Epithelial cell of prostate (primary cell): ENCODE measurements at regions not wholly inside any gene's neighbourhood (a gene's known extent, or its start where the extent isn't known, plus 50 kb on each side); places are given as distances from the start of the nearest gene placed in this dataset.
A peak's percentile ranks its signal among the peaks of the same experiment; 100 is the strongest.

Source experiments
- DNase-seq: peaks from one replicate; pipeline ENCODE4 v3.0.0-alpha.2; 2011; ENCODE audit warnings: low read depth, low spot score
- H3K27ac ChIP-seq: fragments of 450-650 bp; 2 replicates; pipeline ENCODE4 v1.5.1; 2017; ENCODE audit warnings: mild to moderate bottlenecking

DNA sequence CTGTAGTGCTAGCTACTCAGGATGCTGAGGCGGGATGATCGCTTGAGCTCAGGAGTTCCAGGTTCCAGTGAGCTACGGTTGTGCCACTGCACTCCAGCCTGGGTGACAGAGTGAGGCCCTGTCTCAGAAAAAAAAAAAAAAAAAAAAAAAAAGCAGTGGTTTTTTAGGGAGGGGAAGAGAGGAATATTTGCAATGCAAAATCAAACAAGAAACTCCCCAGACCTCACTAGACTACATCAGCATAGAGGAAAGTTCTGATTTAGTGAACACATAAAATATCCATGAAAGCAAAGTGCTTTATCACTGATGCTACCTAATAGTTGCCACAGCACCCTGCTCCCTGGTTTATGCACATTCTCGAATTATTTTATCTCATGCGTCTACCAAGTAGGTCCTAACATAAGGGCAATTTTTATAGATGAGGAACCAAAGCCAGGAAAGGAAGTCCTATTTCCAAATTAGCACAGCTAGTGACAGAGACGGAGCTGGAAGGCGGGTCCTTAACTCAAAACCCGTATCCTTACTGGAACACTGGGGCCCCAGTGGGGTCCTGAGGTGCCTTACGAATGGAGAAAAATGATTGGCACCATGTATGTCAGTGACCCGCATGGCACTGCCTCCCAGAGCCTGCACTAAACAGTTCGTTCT lies 50.7 kb upstream of the GPR157 start:
- H3K27ac ChIP-seq = no peak overlapping the region
- DNase-seq = no peak

DNA sequence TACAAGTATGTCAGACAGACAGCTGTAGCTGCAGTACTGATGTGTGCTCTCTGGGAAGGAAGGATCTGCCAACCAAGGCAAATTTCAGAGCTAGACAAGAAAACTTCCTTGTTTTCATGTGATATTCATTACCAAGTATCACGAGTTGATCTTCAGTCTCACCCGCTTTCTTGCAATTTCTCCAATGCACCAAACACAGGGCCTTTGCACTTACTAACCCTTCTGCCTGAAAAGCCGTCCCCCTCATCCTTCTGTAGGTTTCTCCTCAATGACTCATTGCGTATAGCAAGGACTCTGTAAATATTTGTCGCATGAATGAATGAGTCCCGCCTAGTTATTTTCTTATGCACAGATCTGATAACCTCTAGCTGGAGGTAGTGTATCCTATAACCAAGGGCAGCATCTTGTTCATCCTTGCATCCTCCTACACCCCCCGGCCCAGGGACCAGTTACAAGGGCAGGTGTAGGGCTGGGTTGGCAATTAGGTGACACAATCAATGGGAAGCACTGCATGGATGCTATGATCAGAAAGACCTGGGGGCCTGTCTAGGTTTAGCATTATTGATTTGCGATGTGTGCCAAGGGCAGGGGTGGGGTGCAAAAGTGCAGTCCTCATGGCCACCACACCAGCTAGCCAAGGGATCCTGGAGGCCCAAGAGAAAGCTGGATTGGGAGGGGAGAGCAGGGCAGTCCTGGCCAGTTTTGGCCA lies 51.4 kb upstream of the GPR157 start:
- H3K27ac ChIP-seq = peak overlapping the region; percentile 72
- no peak for DNase-seq

DNA sequence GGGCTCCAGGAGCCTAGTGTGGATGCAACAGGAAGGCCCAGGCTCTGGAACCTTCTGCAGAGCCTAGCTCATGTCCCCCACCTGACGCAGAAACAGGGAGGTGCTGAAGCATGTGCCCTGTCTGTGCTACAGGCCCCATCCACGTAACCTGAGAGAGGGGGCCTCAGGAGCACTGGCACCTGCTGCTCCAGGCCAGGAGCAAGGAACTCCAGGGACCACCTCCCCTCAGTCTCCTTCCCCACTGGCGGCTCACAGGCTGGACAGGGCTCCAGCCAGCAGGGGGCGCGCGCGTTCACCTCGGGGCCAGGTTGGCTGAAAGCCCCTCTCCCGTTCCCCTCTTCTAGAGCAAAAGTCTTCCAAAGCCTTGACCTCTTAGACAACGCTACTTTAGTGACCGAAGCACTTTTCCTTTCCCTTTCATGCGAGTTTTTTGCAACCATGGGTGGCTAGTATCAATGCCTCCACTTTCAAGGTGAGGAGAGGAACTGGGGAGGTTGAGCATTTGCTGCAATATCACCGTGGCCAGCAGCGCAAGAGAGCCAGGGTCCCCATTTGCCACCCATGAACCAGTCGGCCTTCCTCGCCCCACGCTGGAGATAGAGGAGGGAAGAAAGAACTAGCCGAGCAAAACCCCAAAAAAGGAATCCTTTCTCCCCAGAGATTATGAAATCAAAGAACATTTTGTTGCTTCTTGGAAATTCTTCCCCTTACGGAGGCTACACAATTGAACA lies 52.4 kb upstream of the GPR157 start:
- DNase-seq = no peak
- peak overlapping the region; percentile 72 for H3K27ac ChIP-seq

DNA sequence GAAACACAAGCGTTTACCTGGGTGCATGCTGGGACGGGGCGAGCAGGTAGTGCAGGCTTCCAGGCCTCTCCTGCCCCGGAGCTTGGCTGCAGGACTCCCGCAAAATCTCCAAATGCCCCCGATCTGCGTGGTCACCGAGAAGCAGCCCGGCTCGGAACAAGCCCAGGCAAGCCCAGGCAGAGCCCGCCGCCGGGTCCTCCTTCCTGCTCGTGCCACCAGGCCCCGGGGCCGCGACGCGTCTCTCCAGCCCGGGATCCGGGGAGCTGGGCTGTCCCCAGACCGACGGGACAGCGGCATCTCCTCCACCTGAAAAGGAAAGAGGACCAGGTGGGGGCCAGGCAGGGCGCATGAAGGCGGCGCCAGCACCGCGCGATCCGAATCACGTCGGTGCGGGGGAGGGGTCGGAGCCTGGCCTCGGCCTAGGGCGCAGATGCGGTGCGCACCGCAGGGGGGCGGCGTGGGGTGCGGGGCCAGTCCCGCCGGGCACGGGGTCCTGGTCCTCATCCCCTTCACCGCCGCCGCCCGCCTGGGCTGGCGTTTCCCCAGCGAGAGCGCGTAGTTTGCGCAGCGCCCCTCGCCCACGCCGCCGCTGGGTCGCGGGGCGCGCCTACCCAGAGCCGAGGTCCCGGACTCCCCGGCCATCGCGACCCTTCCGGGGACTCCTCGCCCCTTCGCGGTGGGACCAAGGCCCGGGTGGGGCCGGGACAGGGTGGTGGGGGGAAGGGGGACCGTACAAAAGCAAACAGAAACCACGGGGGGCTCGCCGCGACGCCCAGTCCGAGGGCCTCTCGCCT lies 52.4 kb upstream of the H6PD start:
- no peak for DNase-seq
- H3K27ac ChIP-seq = peak overlapping the region; percentile 72

DNA sequence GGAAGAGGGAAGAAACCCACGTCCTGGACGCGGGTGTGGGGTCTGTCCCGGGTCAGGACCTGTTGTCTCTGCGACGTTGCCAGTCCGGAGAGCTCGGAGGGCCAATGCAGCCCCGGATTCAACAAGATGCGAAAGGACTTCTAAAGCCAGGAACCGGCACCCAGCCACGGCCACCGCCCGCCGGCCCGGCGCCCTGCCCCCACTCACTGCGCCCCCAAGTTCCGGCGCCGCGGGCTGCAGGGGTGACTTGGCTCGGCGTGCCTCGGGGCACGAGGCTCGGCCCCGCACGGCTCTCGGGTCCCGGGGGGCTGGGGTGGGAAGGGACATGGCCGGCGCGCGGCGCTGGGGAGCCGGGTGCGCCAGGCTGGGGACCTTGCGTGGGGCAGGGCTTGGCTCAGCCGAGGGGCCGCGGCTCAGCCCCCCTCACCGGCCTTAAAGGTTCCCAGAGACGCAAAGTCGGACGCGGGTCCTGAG lies 51.8 kb upstream of the H6PD start:
- peak overlapping the region; percentile 72 for H3K27ac ChIP-seq
- DNase-seq = no peak

DNA sequence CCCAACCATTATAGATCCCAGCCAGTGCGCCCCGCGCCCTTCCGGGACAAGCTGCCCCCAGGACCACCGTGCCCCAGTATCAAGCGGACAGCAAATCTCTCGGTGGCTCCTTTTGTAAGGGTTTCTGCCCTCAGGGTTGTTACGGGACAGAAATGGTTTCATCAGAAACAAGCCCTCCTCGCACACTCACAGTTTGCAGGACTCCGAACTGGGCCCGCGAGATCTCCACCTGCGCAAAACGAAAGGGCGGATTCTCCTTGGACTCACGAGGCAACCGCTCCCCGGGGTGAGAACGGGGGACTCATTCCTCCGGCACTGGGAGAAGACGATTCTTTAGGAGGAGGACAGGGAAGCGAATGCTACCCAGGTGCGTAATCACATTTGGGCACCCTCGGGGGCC lies 51.1 kb upstream of the H6PD start:
- no peak for DNase-seq
- no peak overlapping the region for H3K27ac ChIP-seq

DNA sequence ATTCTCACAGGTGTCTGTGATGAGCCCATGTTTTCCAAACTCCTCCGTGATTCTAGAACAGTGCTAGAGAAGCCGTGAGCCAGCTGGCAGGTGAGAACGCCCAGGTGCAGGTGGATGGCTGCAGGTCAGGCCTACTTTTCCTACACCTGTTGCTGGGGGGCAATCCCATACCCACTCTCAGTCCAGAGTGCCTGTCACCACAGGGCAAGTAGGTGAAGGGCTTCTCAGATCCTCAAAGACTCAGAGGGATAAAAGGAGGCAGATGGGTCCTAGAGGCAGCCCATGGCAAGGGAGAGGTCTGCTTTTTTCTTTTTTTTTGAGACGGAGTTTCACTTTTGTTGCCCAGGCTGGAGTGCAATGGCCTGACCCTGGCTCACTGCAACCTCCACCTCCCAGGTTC lies 50.7 kb upstream of the H6PD start:
- no peak overlapping the region for H3K27ac ChIP-seq
- no peak for DNase-seq

DNA sequence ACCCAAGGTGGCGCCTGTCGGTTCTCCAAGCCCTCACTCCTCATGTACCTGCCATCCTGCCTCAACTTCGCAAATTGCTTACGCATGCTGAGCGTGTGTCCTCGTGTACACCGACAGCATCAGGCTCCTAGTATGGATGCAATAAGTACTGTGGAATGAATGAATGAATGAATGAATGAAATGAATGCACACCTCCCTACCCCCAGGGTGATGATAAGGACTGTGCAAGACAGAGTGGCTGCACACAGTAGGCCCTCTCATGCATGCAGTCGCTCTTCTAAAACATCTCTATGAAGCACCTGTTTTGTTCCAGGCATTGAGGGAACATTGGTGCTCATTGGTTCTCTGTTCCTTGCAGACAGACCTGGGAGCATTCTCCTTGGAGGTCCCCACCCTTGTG lies 49.8 kb upstream of the H6PD start:
- no peak for DNase-seq
- H3K27ac ChIP-seq = no peak overlapping the region
